C4-2B (cell line): ENCODE measurements at regions not wholly inside any gene's neighbourhood (a gene's known extent, or its start where the extent isn't known, plus 50 kb on each side); places are given as distances from the start of the nearest gene placed in this dataset.

Source experiments
- CTCF ChIP-seq: fragments of 450-650 bp; conservative IDR thresholded peaks from 2 replicates; pipeline ENCODE4 v1.5.1; 2017; ENCODE audit warnings: mild to moderate bottlenecking
- ZFX ChIP-seq: fragments of 450-650 bp; IDR thresholded peaks from 2 replicates; pipeline ENCODE4 v1.6.1; 2017

DNA sequence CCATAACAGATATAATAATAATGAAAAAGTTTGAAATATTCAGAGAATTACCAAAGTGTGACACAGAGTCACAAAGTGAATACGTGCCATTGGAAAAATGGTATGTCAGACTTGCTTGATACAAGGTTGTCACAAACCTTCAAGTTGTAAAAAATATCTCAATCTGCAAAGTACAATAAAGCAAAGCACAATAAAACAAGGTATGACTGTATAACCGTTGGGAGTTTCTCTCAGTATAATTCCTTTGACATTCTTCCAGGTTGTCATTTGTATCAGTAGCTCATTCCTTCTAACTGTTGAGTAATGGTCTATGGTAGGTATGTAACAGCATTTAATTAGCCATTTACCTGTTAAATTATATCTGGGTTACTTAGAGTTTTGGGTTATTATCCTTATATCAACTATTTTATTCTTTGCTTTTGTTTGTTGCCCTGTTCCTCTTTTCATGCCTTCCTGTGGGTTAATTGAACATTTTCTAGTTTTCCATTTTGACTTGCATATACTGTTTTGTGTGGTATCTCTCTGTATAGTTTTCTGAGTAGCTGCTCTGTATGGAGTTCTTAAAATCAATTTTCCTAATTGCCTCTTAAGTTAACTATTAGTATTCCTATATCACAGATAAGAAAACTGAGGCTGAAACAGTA is 112.5 kb downstream of the SUCNR1 start:
- TF ChIP-seq CTCF (no peak), ZFX (no peak)
